Kidney epithelial cell (primary cell): ENCODE measurements at regions not wholly inside any gene's neighbourhood (a gene's known extent, or its start where the extent isn't known, plus 50 kb on each side); places are given as distances from the start of the nearest gene placed in this dataset.

Experiments used
- DNase-seq: peaks from one replicate; pipeline ENCODE4 v3.0.0-alpha.2; 2010; ENCODE audit warnings: low read depth
- H3K27me3 ChIP-seq: 2 replicates; pipeline ENCODE4 v1.6.0; 2011; ENCODE audit warnings: low read length; ENCODE audit not compliant: control insufficient read depth, insufficient read depth
- H3K36me3 ChIP-seq: 2 replicates; pipeline ENCODE4 v1.5.1; 2011; ENCODE audit warnings: low read length; ENCODE audit not compliant: control insufficient read depth, insufficient read depth
- H3K4me3 ChIP-seq: 2 replicates; pipeline ENCODE4 v1.5.1; 2011; ENCODE audit warnings: low read depth, mild to moderate bottlenecking, control low read depth, low read length
- TF ChIP-seq, protein P1 (sequence below): IDR thresholded peaks from 2 replicates; pipeline ENCODE4 v1.5.1; 2011; ENCODE audit warnings: mild to moderate bottlenecking, moderate library complexity, low read length, control low read depth, inconsistent platforms; ENCODE audit not compliant: insufficient read depth, poor library complexity, severe bottlenecking

DNA sequence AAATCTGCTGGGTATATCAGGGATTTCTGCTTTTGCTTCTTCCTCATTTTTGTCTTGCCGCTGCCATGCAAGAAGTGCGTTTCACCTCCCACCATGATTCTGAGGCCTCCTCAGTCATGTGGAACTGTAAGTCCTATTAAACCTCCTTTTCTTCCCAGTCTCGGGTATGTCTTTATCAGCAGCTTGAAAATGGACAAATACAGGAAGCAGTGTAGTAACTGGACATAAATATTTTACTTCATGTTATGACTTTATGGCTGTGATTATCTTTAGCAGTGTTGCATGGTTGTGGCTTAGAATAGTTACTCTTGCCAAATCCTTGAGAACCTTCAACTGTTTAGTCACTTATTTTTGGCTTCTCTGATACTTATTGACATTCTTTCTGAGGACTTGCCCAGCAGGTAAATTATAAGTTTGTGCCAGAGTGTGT is 66.2 kb upstream of the DLX2 start:
- TF ChIP-seq, protein P1, sequence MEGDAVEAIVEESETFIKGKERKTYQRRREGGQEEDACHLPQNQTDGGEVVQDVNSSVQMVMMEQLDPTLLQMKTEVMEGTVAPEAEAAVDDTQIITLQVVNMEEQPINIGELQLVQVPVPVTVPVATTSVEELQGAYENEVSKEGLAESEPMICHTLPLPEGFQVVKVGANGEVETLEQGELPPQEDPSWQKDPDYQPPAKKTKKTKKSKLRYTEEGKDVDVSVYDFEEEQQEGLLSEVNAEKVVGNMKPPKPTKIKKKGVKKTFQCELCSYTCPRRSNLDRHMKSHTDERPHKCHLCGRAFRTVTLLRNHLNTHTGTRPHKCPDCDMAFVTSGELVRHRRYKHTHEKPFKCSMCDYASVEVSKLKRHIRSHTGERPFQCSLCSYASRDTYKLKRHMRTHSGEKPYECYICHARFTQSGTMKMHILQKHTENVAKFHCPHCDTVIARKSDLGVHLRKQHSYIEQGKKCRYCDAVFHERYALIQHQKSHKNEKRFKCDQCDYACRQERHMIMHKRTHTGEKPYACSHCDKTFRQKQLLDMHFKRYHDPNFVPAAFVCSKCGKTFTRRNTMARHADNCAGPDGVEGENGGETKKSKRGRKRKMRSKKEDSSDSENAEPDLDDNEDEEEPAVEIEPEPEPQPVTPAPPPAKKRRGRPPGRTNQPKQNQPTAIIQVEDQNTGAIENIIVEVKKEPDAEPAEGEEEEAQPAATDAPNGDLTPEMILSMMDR = no peak
- DNase-seq = no peak
- H3K27me3 ChIP-seq = no peaks in the 10 kb centered on the region
- no peak overlapping the region for H3K4me3 ChIP-seq
- H3K36me3 ChIP-seq = no peaks in the 10 kb centered on the region

DNA sequence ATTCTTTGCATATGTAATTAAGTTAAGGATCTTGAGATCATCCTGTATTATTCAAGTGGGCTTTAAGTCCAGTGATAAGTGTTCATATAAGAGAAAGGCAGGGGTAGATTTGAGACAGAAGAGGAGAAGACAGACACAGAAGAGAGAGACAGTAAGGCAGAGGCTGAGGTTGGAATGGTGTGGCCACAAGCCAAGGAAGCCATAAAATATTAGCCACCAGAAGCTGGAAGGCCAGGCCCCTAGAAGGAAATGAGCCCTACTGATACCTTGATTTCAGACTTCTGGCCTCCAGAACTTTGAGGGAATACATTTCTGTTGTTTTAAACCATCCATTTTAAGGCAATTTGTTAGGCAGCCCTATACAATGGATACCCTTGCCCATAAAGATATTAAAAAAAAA is 66.9 kb upstream of the DLX2 start:
- TF ChIP-seq, protein P1 = no peak
- H3K4me3 ChIP-seq = no peak overlapping the region
- H3K27me3 ChIP-seq = no peaks in the 10 kb centered on the region
- H3K36me3 ChIP-seq = no peaks in the 10 kb centered on the region
- DNase-seq = no peak

DNA sequence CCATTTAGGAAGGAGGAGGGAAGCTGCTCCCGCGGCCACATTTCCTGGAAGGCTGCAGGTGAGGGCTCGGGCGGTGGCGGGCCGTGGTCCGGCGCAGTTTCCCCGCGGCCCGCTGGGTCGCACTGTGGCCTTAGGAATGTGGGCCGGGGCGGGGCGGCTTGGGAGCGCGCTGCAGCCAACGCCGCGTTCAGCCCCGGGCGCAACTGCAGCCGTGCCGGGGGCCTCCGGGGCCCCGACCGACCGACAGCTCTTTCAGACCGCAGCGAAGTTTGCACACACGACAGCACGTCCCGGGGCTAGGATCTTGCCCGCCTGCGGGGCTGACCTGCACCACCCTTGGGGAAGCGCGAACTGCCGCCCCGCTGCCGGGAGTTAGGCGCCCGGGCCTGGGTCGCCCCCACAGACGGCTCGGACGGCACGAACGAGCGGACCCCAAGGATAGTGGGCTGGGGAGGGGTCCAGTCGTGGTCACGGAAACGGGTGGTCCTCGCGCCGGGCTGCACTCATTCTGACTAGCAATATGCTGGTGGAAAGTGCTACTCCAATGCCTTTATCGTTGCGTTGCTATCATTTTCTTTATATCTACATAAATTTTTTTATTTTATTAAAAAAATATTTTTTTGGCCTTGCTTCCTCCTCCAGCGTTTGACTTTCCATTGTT is 69.9 kb upstream of the DLX2 start:
- H3K36me3 ChIP-seq = no peaks in the 10 kb centered on the region
- H3K4me3 ChIP-seq = peak overlapping the region; percentile 54
- TF ChIP-seq, protein P1 = peak; percentile 73
- DNase-seq = no peak
- H3K27me3 ChIP-seq = no peaks in the 10 kb centered on the region

DNA sequence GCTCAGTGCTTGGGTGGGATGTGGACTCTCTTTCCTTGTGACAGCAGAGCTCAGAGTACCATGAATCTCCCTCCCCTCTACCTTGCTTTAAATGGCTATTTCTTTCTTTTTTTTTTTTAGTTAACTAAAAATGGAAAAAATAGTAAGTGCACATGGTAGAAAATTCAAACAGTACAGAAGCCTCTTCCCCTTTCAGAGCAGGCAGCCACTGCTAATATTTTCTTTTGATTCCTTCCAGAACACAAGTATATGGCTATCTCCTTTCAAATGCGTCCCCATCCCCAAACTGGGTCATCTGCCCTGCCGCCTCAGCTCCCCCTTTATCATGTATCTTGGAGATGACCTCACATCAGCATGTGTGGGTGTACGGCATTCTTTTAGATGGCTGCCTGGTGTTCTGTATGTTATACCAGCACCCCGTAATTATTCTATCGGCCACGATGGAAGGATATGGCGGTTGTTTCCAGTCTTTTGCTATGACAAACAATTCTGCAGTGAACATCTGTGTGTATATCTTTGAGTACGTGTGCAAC is 70.5 kb upstream of the DLX2 start:
- no peak overlapping the region for H3K4me3 ChIP-seq
- TF ChIP-seq, protein P1 = no peak
- no peaks in the 10 kb centered on the region for H3K27me3 ChIP-seq
- DNase-seq = no peak
- H3K36me3 ChIP-seq = no peaks in the 10 kb centered on the region

DNA sequence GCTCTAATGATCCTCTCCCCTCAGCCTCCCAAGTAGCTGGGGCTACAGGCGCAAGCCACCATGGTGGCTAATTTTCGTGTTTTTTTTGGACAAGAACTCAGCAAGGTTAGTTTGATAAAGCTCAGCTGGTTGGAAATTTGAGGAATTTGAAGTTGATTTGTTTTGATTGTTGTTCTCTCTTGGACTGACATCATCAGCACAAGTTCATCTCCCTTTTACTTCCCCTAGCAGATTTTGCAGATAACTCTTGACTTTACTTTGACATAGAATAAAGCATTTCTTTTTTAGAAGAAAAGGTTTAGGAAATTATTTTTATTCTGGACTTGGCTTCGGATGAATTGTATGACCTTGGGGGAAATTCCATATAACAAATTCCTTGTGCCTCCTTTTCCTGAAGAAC is 74.9 kb upstream of the DLX2 start:
- Histone ChIP-seq H3K4me3 (no peak overlapping the region), H3K27me3 (peaks cover 3% of the 10 kb centered on the region), H3K36me3 (no peaks in the 10 kb centered on the region)
- DNase-seq = no peak
- TF ChIP-seq, protein P1 = no peak

DNA sequence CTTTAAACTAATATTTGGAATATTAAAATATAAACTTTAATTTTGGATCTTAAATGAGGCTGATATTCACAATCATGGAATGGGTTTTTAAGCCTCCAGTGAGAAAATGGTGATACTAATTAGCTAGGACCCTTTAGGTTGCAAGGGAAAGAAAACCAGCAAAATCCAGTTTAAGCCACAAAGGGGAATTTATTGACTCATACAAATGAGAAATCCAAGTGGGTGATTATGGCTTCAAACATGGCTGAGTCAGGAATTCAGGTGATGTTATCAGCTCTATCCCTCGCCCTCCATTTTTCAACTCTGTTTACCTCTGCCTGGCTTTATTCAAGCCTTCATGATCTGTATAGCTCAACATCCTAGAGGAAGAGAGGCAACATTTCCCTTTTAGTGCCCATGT is 75.3 kb upstream of the DLX2 start:
- DNase-seq = peak; percentile 69
- TF ChIP-seq, protein P1 = no peak
- peaks cover 3% of the 10 kb centered on the region for H3K27me3 ChIP-seq
- no peaks in the 10 kb centered on the region for H3K36me3 ChIP-seq
- H3K4me3 ChIP-seq = no peak overlapping the region
